ENCODE measurements at regions not wholly inside any gene's neighbourhood (a gene's known extent, or its start where the extent isn't known, plus 50 kb on each side); places are given as distances from the start of the nearest gene placed in this dataset.
"Not testable (repeated sequence)": the region's sequence is repeated elsewhere in the genome, so short reads cannot be mapped to it uniquely, and the experiment has no call there.

DNA sequence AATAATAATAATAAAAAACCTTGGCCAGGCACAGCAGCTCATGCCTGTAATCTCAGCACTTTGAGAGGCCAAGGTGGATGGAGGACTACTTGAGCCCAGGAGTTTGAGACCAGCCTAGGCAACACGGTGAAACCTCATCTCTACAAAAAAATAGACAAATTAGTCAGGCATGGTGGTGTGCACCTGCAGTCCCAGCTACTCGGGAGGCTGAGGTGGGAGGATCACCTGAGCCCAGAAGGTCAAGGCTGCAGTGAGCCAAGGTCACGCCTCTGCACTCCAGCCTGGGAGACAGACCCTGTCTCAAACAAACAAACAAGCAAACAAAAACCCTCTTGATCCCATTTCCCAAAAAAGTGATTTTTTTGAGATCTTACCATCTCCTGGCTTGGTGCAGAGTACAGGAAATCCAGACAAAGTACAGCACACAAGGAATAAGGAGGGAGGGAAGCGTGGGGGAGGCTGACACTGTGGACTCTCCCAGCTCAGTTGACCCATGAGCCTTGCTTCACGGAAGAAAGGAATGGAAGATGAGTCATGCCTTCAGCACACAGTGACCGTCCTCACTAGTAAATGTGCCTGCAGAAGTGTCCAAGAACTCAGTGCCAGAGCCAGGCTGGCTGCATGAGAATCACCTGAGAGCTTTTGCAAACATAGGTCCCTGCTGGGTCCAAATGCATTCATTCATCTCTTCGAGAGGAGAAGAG is 136.9 kb downstream of the OTOP1 start:
- CTCF ChIA-PET; H3K4me3 Mint-ChIP-seq; ATAC-seq (replicated peaks in 1 of 4); H3K9me3 Mint-ChIP-seq; H3K4me1 ChIP-seq (ENCODE audit: control insufficient read depth in 1 of 2, extremely low read depth in 1 of 2, insufficient read depth in 2 of 2, low read length in 2 of 2); DNase-seq; H3K4me1 Mint-ChIP-seq; H3K4me3 ChIP-seq (ENCODE audit: control insufficient read depth in 1 of 2, extremely low read depth in 1 of 2, low read length in 1 of 2); H3K36me3 ChIP-seq (ENCODE audit: control insufficient read depth in 2 of 2, extremely low read depth in 1 of 2, insufficient read depth in 1 of 2, low read length in 1 of 2); H3K27ac Mint-ChIP-seq; POLR2A ChIA-PET; H3K27ac ChIP-seq (ENCODE audit: low read length); H3K9me3 ChIP-seq; H3K36me3 Mint-ChIP-seq; H3K27me3 ChIP-seq (replicated peaks in 1 of 2; ENCODE audit: control insufficient read depth in 2 of 2, extremely low read depth in 1 of 2, insufficient read depth in 2 of 2, low read length in 1 of 2): not testable (repeated sequence)
- peaks cover 13 to 14% of the 10 kb centered on the region in 2 donors for H3K27me3 Mint-ChIP-seq
- 60% methylated on average over 6 of the region's 7 CpGs for WGBS (ENCODE audit: insufficient coverage)

DNA sequence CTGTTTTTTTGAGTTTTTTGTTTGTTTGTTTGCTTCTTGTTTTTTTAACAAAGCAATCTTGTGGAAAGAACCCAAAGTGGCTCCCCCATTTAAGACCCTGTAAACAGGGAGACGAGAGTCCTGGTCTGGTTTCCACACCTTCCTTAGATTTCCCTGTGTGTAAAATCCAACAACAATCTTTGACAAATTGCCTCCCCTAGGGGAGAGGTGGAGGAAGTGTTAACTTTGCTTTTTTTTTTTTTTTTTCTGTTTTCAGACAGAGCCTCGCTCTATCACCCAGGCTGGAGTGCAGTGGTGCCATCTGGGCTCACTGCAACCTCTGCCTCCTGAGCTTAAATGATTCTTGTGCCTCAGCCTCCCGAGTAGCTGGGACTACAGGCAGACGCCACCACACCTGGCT is 136.0 kb downstream of the OTOP1 start:
- H3K27me3 Mint-ChIP-seq, result peaks cover 10 to 11% of the 10 kb centered on the region in 2 donors
- WGBS (ENCODE audit: insufficient coverage), result no CpG with 5 or more reads among the region's 4 CpGs
- H3K4me1 Mint-ChIP-seq, result not testable (repeated sequence)

DNA sequence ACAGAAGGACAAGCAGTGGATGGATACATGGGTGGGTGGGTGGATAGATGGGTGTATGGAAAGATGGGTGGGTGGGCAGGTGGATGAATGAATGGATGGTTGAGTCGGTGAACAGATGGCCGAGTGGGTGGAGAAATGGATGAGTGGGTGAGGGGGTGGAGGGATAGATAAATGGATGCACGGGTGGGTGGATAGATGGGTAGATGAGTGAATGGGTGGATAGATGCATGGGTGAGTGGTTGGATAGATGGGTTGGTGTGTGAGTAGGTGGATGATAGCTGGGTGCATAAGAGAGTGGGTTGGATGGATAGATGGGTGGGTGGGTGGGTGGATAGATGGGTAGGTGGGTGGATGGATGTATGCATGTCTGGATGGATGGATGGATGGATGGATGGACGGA is 134.6 kb downstream of the OTOP1 start:
- CTCF ChIA-PET; H3K9me3 Mint-ChIP-seq; ATAC-seq (replicated peaks in 1 of 4); POLR2A ChIA-PET; H3K9me3 ChIP-seq; H3K27me3 Mint-ChIP-seq; H3K27me3 ChIP-seq (replicated peaks in 1 of 2; ENCODE audit: control insufficient read depth in 2 of 2, extremely low read depth in 1 of 2, insufficient read depth in 2 of 2, low read length in 1 of 2); H3K4me3 ChIP-seq (ENCODE audit: control insufficient read depth in 1 of 2, extremely low read depth in 1 of 2, low read length in 1 of 2); H3K36me3 ChIP-seq (ENCODE audit: control insufficient read depth in 2 of 2, extremely low read depth in 1 of 2, insufficient read depth in 1 of 2, low read length in 1 of 2); H3K27ac ChIP-seq (ENCODE audit: low read length); DNase-seq; H3K4me1 Mint-ChIP-seq; H3K4me3 Mint-ChIP-seq; H3K27ac Mint-ChIP-seq; H3K4me1 ChIP-seq (ENCODE audit: control insufficient read depth in 1 of 2, extremely low read depth in 1 of 2, insufficient read depth in 2 of 2, low read length in 2 of 2); H3K36me3 Mint-ChIP-seq: not testable (repeated sequence)
- WGBS (ENCODE audit: insufficient coverage), result 74% methylated on average over 4 of the region's 4 CpGs

More for the DNA sequence above, 136.0 kb downstream of the OTOP1 start:
- H3K36me3 ChIP-seq (ENCODE audit: control insufficient read depth in 2 of 2, extremely low read depth in 1 of 2, insufficient read depth in 1 of 2, low read length in 1 of 2); H3K36me3 Mint-ChIP-seq; H3K27me3 ChIP-seq (replicated peaks in 1 of 2; ENCODE audit: control insufficient read depth in 2 of 2, extremely low read depth in 1 of 2, insufficient read depth in 2 of 2, low read length in 1 of 2); H3K9me3 Mint-ChIP-seq; H3K9me3 ChIP-seq; DNase-seq; H3K4me3 Mint-ChIP-seq; CTCF ChIA-PET; H3K4me1 ChIP-seq (ENCODE audit: control insufficient read depth in 1 of 2, extremely low read depth in 1 of 2, insufficient read depth in 2 of 2, low read length in 2 of 2); H3K27ac Mint-ChIP-seq; POLR2A ChIA-PET; H3K4me3 ChIP-seq (ENCODE audit: control insufficient read depth in 1 of 2, extremely low read depth in 1 of 2, low read length in 1 of 2); ATAC-seq (replicated peaks in 1 of 4); H3K27ac ChIP-seq (ENCODE audit: low read length): not testable (repeated sequence)

DNA sequence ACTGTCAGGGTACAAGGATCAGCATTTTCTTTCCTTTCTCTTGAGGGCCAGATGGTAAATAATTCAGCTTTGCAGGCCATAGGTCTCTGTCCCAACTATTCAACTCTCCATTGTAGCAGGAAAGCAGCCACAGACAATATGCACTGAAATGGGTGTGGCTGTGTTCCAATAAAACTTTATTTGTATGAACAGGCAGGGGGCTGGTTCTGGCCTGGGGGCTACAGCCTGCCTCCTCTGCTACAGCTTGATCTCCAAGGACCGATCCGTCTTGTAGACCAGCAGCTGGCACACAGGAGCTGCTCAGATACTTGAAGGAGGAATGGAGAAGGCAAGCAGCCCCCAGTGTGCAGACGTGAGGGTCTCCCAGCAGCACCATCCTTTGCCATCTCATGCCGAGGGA is 127.1 kb downstream of the OTOP1 start:
- H3K4me1 Mint-ChIP-seq; H3K36me3 Mint-ChIP-seq; H3K4me3 ChIP-seq (ENCODE audit: control insufficient read depth in 1 of 2, extremely low read depth in 1 of 2, low read length in 1 of 2); H3K27ac Mint-ChIP-seq; H3K4me1 ChIP-seq (ENCODE audit: control insufficient read depth in 1 of 2, extremely low read depth in 1 of 2, insufficient read depth in 2 of 2, low read length in 2 of 2); H3K27me3 ChIP-seq (replicated peaks in 1 of 2; ENCODE audit: control insufficient read depth in 2 of 2, extremely low read depth in 1 of 2, insufficient read depth in 2 of 2, low read length in 1 of 2); H3K9me3 Mint-ChIP-seq; ATAC-seq (replicated peaks in 1 of 4); H3K9me3 ChIP-seq; DNase-seq; H3K27ac ChIP-seq (ENCODE audit: low read length); H3K4me3 Mint-ChIP-seq; H3K36me3 ChIP-seq (ENCODE audit: control insufficient read depth in 2 of 2, extremely low read depth in 1 of 2, insufficient read depth in 1 of 2, low read length in 1 of 2); CTCF ChIA-PET: not testable (repeated sequence)
- no CpG with 5 or more reads among the region's 4 CpGs for WGBS (ENCODE audit: insufficient coverage)
- peaks cover 4 to 13% of the 10 kb centered on the region in 2 donors for H3K27me3 Mint-ChIP-seq
- POLR2A ChIA-PET, result interaction anchor here in 1 of 2 donors (0.6 kb wide), 1 partner anchor 95 kb away, joined by 3 read pairs; no protein-coding TSS in a partner anchor

DNA sequence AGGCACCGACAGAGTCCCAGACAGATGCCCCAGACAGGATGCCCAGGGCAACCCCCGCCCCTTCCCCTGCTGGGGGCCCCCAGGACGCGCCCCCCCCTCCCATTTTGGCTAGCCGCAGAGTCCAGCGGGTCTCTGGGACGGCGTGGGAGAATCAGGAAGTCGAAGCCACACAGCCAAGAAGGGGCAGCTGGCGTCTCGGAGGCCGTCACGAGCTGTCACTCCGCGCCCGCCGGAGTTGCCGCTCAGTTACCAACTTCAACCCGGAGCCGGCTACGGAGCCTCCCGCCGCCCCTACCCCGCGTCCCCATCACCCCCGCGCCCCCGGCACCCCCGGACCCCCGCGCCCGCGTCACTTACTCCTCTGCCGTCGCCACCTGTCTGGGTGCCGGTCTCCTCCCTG is 119.8 kb downstream of the OTOP1 start:
- WGBS (ENCODE audit: insufficient coverage), result 6% methylated on average over 9 of the region's 36 CpGs
- H3K4me1 ChIP-seq (ENCODE audit: control insufficient read depth in 1 of 2, extremely low read depth in 1 of 2, insufficient read depth in 2 of 2, low read length in 2 of 2); H3K4me3 ChIP-seq (ENCODE audit: control insufficient read depth in 1 of 2, extremely low read depth in 1 of 2, low read length in 1 of 2); H3K27me3 ChIP-seq (replicated peaks in 1 of 2; ENCODE audit: control insufficient read depth in 2 of 2, extremely low read depth in 1 of 2, insufficient read depth in 2 of 2, low read length in 1 of 2); H3K9me3 ChIP-seq; ATAC-seq (replicated peaks in 1 of 4); H3K9me3 Mint-ChIP-seq; POLR2A ChIA-PET; H3K36me3 Mint-ChIP-seq; H3K36me3 ChIP-seq (ENCODE audit: control insufficient read depth in 2 of 2, extremely low read depth in 1 of 2, insufficient read depth in 1 of 2, low read length in 1 of 2); H3K27ac ChIP-seq (ENCODE audit: low read length); CTCF ChIA-PET; H3K27ac Mint-ChIP-seq: not testable (repeated sequence)
- DNase-seq, result peak in 1 of 35 experiments; percentile 2
- H3K27me3 Mint-ChIP-seq, result peaks cover 41 to 45% of the 10 kb centered on the region in 2 donors
- peaks cover 5 to 10% (median 8%) of the 10 kb centered on the region in 3 donors for H3K4me1 Mint-ChIP-seq
- H3K4me3 Mint-ChIP-seq, result peak overlapping the region in 2 of 3 donors; percentile 24 to 75

DNA sequence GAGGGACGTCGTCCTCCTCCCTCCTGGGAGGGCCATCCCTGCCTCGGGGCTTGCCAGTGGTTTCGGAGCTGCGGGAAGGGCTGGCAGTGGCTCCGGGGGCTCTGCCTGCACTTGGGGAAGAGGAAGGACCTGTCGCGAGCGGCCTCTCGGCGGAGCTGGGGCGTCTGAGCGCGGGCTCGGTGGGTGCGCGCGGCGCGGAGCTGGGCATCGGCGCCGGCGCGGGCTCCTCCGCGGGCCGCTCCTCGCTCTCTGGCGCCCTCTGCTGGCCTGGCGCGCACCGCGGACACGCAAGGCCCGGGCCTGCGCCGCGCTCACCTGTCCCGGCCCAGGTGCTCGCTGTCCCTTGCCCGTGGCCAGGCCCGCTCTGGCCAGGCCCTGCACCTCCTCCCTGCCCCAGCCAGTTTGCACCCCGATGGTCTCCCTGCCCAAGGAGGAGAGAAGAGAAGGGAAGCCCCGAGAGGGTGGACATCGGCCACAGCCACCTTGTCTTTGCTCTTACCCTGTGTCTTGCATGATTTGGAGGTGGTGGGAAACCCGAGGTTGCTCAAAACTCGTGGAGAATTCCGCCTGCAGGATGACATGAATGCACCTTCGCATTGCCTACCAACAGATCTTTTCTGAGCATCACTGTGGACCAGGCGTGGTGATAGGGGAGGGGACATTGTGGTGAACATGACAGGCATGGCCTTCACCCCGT is 119.2 kb downstream of the OTOP1 start:
- H3K4me1 ChIP-seq (ENCODE audit: control insufficient read depth in 1 of 2, extremely low read depth in 1 of 2, insufficient read depth in 2 of 2, low read length in 2 of 2); POLR2A ChIA-PET; CTCF ChIA-PET; H3K9me3 ChIP-seq; H3K36me3 ChIP-seq (ENCODE audit: control insufficient read depth in 2 of 2, extremely low read depth in 1 of 2, insufficient read depth in 1 of 2, low read length in 1 of 2); H3K27me3 ChIP-seq (replicated peaks in 1 of 2; ENCODE audit: control insufficient read depth in 2 of 2, extremely low read depth in 1 of 2, insufficient read depth in 2 of 2, low read length in 1 of 2); H3K27ac Mint-ChIP-seq; H3K36me3 Mint-ChIP-seq; H3K27ac ChIP-seq (ENCODE audit: low read length); H3K9me3 Mint-ChIP-seq: not testable (repeated sequence)
- 6% methylated on average over 34 of the region's 52 CpGs for WGBS (ENCODE audit: insufficient coverage)
- DNase-seq (peak; percentile 0 to 83 (median 53)), ATAC-seq (replicated peaks in 1 of 4) (peak; percentile 60 to 77 (median 70))
- H3K4me1 Mint-ChIP-seq, result peaks cover 5 to 10% (median 8%) of the 10 kb centered on the region in 3 donors
- peak overlapping the region; percentile 39 to 75 (median 72) for H3K4me3 Mint-ChIP-seq
- peak overlapping the region; percentile 21 to 44 for H3K4me3 ChIP-seq (ENCODE audit: control insufficient read depth in 1 of 2, extremely low read depth in 1 of 2, low read length in 1 of 2)
- H3K27me3 Mint-ChIP-seq, result peaks cover 34 to 41% of the 10 kb centered on the region in 2 donors
